SIG-M5 treated with dmso at 0.1 percent for 504 hours (cell line): ENCODE measurements at regions not wholly inside any gene's neighbourhood (a gene's known extent, or its start where the extent isn't known, plus 50 kb on each side); places are given as distances from the start of the nearest gene placed in this dataset.
"Not testable (repeated sequence)": the region's sequence is repeated elsewhere in the genome, so short reads cannot be mapped to it uniquely, and the experiment has no call there.

ENCODE experiments used
- DNase-seq: peaks from one replicate; lab custom pipeline; 2025; ENCODE audit not compliant: unreplicated experiment; lab: John Stamatoyannopoulos, UW

GRCh38 chr11:92465410-92465809, 240.8 kb downstream of the FAT3 start:
- DNase-seq = not testable (repeated sequence)

DNA sequence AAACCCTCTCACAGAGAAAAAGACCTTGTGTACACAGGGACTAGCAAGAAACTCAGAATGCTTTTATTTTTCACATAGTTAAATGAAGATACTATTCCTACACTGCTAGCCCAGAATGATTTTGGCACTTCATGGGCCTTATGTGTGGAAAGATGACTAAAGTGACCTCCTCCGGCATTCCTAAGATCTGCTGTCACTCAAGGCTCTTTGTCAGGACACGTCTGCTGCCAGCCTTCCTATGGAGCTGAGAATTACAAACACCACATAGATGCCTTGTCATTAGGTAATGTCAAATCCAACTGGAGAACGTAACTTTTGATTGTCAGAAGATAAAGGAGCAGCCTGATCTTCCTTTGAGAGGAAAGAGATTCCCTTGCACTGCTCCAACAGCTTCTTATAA, 249.1 kb downstream of the FAT3 start:
- DNase-seq = no peak

DNA sequence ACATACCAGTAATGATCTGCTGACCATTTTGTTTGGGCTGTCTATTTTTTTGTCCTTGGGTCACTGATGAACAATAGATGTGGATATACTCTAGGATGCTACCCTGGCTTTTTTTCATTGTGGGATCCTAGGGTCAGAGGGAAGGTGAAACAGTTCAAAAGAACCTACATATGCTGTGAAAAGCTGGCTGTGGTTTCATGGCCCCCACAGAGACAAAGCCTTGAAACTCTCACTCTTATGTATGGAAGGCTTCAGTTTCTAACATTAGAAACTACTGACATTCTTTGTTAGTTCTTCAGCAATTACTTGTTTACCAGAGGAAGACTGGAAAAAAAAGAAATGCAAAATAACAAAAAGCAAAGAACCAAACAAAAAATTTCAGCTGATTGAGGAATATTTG, 250.7 kb downstream of the FAT3 start:
- DNase-seq = no peak

- no peak for DNase-seq
These were observed 251.2 kb downstream of the FAT3 start for GRCh38 chr11:92475819-92476218.

- no peak for DNase-seq
These were observed 253.1 kb downstream of the FAT3 start for GRCh38 chr11:92477686-92478085.

DNA sequence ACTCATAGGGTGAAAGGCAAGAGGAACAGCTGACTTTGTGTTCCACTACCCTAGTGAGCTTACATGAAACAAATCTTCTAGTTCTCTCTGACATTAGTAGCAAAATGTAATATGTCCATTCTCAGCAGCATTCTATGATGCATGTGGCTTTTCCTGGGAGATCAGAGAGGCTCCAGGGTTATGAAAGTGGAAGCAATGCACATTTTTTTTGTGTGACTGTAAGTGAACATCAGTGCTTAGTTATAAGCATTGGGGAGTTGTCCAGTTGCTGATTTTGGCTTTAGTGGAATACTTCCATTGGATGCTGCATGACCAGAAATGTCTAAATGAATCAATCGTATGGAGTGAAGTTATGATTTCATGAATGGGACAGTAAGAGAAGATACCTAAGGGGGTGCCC, 255.9 kb downstream of the FAT3 start:
- DNase-seq = no peak

- no peak for DNase-seq
These were observed 258.0 kb downstream of the FAT3 start for GRCh38 chr11:92482492-92483060.

DNA sequence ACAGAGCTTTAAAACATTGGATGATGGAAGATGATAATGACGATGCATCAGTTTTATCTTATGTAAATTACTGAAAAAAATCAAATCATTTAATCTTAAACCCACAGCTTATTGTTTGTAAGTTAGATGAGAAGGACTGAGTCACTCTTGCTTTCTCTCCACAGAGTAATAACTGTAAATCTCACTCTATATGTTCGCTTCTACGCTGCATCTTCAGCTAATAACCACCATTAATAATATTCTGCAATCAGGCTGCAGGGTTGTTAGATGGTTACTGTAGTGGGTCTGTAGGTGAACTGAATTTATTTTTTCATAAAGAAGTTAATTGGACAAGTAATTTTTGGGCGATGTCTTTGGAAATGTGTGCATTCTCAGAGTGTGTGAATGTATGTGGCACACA, 260.0 kb downstream of the FAT3 start:
- no peak for DNase-seq

- no peak for DNase-seq
These were observed 265.3 kb downstream of the FAT3 start for GRCh38 chr11:92489826-92490399.

- no peak for DNase-seq
These were observed 267.8 kb downstream of the FAT3 start for GRCh38 chr11:92492372-92492771.

DNA sequence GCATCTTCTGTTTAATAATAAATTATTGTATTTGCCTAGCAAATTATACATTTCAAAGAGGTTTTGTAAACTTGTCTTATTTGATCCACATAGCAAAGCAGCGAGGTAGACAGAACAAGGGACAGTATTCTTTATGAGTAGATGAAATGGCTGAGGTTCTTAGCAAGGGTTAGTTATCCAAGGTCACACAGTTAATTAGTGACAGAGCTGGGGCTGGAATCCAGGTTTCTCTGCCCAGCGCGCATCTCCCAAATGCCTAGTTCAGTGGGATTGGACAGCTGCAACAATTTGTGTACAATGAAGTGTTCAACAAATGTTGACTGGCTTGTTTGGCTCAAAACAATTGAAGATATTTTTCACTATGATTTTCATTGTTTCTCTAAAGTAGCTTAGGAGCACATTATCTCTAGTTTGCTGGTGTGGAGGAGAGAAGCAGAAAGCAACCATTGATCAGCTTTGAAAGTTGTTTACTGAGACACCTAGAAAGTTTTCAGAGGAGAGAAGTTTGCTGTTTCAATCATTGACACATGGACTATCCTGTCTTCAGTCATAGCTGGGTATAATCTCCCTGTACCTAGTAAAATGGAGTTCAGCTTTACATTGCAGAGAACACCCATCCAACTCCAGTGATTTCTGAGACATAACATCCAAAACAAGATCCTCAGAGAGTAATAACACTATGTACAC, 270.6 kb downstream of the FAT3 start:
- DNase-seq = no peak

DNA sequence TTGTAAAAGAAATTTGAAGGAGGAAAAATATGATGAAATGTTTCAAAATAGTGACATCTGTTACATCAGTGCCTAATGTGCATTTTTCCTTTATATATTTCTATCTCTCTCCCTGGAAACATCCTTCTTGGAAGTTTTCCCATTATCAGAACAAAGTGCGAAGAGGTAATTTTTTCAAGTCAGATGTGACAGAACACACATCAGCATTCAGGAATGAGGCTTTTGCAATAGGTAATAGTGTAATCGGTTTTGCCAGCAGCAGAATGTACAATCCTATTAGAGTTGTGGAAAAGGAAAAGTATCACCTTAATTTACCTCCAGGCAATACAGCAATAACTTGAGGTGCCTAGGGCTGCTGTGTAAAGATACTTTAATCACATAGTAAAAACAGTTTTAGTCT, 275.8 kb downstream of the FAT3 start:
- DNase-seq = no peak

- DNase-seq = no peak
These were observed 276.6 kb downstream of the FAT3 start for GRCh38 chr11:92501066-92501739.

- DNase-seq = no peak
These were observed 279.4 kb downstream of the FAT3 start for GRCh38 chr11:92504004-92504403.

- DNase-seq = no peak
These were observed 279.9 kb downstream of the FAT3 start for GRCh38 chr11:92504534-92504933.

DNA sequence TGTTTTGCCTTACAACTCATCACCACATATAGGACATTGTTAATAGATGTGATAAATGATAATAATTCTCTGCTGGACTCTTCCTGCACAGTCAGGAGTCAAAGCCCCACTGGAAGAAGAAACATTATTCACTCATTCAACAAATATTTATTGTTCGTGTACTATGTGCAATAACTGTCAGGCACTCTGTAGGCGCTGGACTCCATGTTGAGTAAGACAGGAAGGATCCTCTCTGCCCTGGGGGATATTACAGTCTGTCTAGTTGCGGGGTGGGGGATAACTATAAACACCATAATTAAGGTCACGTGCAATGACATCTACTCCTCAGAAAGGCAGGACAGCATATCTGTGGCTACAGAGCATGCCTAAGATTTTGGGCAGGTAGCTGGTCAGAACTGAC, 281.1 kb downstream of the FAT3 start:
- no peak for DNase-seq

GRCh38 chr11:92506809-92507336, 282.3 kb downstream of the FAT3 start:
- DNase-seq = no peak

GRCh38 chr11:92510591-92510990, 286.0 kb downstream of the FAT3 start:
- no peak for DNase-seq

GRCh38 chr11:92511522-92512203, 287.0 kb downstream of the FAT3 start:
- DNase-seq = no peak

DNA sequence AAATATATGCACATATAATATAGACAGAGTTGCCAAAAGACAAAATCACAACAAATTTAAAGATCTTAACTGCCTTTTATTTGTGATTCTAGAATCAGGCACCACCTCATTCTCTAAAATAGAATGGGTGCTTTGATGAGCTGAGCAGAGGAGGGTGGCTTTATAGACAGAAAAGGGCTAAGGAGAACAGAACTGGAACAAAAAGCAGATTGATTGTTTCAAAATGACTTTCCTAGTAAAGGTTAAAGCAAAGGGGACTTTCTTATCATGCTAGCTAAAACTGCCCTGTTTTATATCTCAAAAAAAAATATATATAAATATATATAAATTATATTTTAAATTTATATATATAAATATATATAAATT, 287.6 kb downstream of the FAT3 start:
- DNase-seq = no peak

- DNase-seq = no peak
These were observed 299.0 kb downstream of the FAT3 start for GRCh38 chr11:92523611-92524010.
